ENCODE measurements at regions not wholly inside any gene's neighbourhood (a gene's known extent, or its start where the extent isn't known, plus 50 kb on each side); places are given as distances from the start of the nearest gene placed in this dataset.

- ATAC-seq (no peak), DNase-seq (no peak)
- Mint-ChIP-seq H3K27ac (no peak overlapping the region), H3K9me3 (no peaks in the 10 kb centered on the region), H3K27me3 (no peaks in the 10 kb centered on the region), H3K4me1 (no peaks in the 10 kb centered on the region), H3K4me3 (no peak overlapping the region)
These were observed 108.2 kb upstream of the LGSN start for GRCh38 chr6:63427951-63428350.

GRCh38 chr6:63430985-63431519 is 111.3 kb upstream of the LGSN start:
- H3K4me3 Mint-ChIP-seq, result no peak overlapping the region
- DNase-seq (no peak), ATAC-seq (no peak)
- no peaks in the 10 kb centered on the region for H3K9me3 Mint-ChIP-seq
- no peaks in the 10 kb centered on the region for H3K27me3 Mint-ChIP-seq
- no peak overlapping the region for H3K27ac Mint-ChIP-seq
- no peaks in the 10 kb centered on the region for H3K4me1 Mint-ChIP-seq

- Mint-ChIP-seq H3K4me1 (peaks cover 2% of the 10 kb centered on the region), H3K27me3 (no peaks in the 10 kb centered on the region), H3K27ac (no peak overlapping the region), H3K4me3 (no peak overlapping the region), H3K9me3 (no peaks in the 10 kb centered on the region)
- DNase-seq, result no peak
- ATAC-seq, result no peak
These were observed 115.2 kb upstream of the LGSN start for GRCh38 chr6:63434943-63435342.

- no peak overlapping the region for H3K4me3 Mint-ChIP-seq
- no peak for ATAC-seq
- DNase-seq, result no peak
- no peaks in the 10 kb centered on the region for H3K9me3 Mint-ChIP-seq
- H3K27me3 Mint-ChIP-seq, result no peaks in the 10 kb centered on the region
- no peak overlapping the region for H3K27ac Mint-ChIP-seq
- peaks cover 7% of the 10 kb centered on the region for H3K4me1 Mint-ChIP-seq
These were observed 116.6 kb upstream of the LGSN start for GRCh38 chr6:63436356-63436755.

GRCh38 chr6:63437058-63437457 is 117.3 kb upstream of the LGSN start:
- Mint-ChIP-seq H3K4me1 (peaks cover 7% of the 10 kb centered on the region), H3K27me3 (no peaks in the 10 kb centered on the region), H3K4me3 (no peak overlapping the region), H3K27ac (no peak overlapping the region), H3K9me3 (no peaks in the 10 kb centered on the region)
- ATAC-seq (no peak), DNase-seq (no peak)

- Mint-ChIP-seq H3K4me1 (peaks cover 7% of the 10 kb centered on the region), H3K27ac (no peak overlapping the region), H3K9me3 (no peaks in the 10 kb centered on the region), H3K4me3 (no peak overlapping the region), H3K27me3 (no peaks in the 10 kb centered on the region)
- DNase-seq (no peak), ATAC-seq (no peak)
These were observed 120.3 kb upstream of the LGSN start for GRCh38 chr6:63440057-63440456.

- H3K27ac Mint-ChIP-seq, result no peak overlapping the region
- ATAC-seq, result no peak
- peaks cover 7% of the 10 kb centered on the region for H3K4me1 Mint-ChIP-seq
- H3K9me3 Mint-ChIP-seq, result no peaks in the 10 kb centered on the region
- no peak overlapping the region for H3K4me3 Mint-ChIP-seq
- H3K27me3 Mint-ChIP-seq, result no peaks in the 10 kb centered on the region
- no peak for DNase-seq
These were observed 120.8 kb upstream of the LGSN start for GRCh38 chr6:63440594-63440993.

GRCh38 chr6:63441266-63441956 is 121.6 kb upstream of the LGSN start:
- peaks cover 7% of the 10 kb centered on the region for H3K4me1 Mint-ChIP-seq
- peak overlapping the region; percentile 3 to 55 for H3K4me3 Mint-ChIP-seq
- peak; percentile 67 for ATAC-seq
- no peaks in the 10 kb centered on the region for H3K27me3 Mint-ChIP-seq
- peak in 1 of 2 donors; percentile 3 for DNase-seq
- H3K9me3 Mint-ChIP-seq, result no peaks in the 10 kb centered on the region
- H3K27ac Mint-ChIP-seq, result peak overlapping the region in 1 of 2 donors; percentile 52

GRCh38 chr6:63442870-63443269 is 123.1 kb upstream of the LGSN start:
- Mint-ChIP-seq H3K27ac (no peak overlapping the region), H3K9me3 (no peaks in the 10 kb centered on the region), H3K4me3 (no peak overlapping the region), H3K27me3 (no peaks in the 10 kb centered on the region), H3K4me1 (peaks cover 7% of the 10 kb centered on the region)
- DNase-seq, result no peak
- peak; percentile 65 for ATAC-seq

GRCh38 chr6:63444768-63445167 is 125.0 kb upstream of the LGSN start:
- no peak overlapping the region for H3K4me3 Mint-ChIP-seq
- ATAC-seq (no peak), DNase-seq (no peak)
- no peak overlapping the region for H3K27ac Mint-ChIP-seq
- H3K4me1 Mint-ChIP-seq, result peaks cover 7% of the 10 kb centered on the region
- H3K9me3 Mint-ChIP-seq, result no peaks in the 10 kb centered on the region
- H3K27me3 Mint-ChIP-seq, result no peaks in the 10 kb centered on the region

- no peaks in the 10 kb centered on the region for H3K4me1 Mint-ChIP-seq
- ATAC-seq, result no peak
- no peaks in the 10 kb centered on the region for H3K27me3 Mint-ChIP-seq
- H3K9me3 Mint-ChIP-seq, result no peaks in the 10 kb centered on the region
- no peak overlapping the region for H3K4me3 Mint-ChIP-seq
- DNase-seq, result no peak
- no peak overlapping the region for H3K27ac Mint-ChIP-seq
These were observed 125.9 kb upstream of the LOC128125822 start for GRCh38 chr6:63446405-63446804.

GRCh38 chr6:63447134-63447533 is 125.1 kb upstream of the LOC128125822 start:
- Mint-ChIP-seq H3K4me3 (no peak overlapping the region), H3K4me1 (no peaks in the 10 kb centered on the region), H3K27me3 (no peaks in the 10 kb centered on the region), H3K9me3 (no peaks in the 10 kb centered on the region), H3K27ac (no peak overlapping the region)
- no peak for ATAC-seq
- no peak for DNase-seq

GRCh38 chr6:63448229-63448628 is 124.1 kb upstream of the LOC128125822 start:
- Mint-ChIP-seq H3K4me3 (no peak overlapping the region), H3K4me1 (no peaks in the 10 kb centered on the region), H3K27me3 (no peaks in the 10 kb centered on the region), H3K27ac (no peak overlapping the region), H3K9me3 (no peaks in the 10 kb centered on the region)
- ATAC-seq, result no peak
- no peak for DNase-seq

GRCh38 chr6:63449714-63450113 is 122.6 kb upstream of the LOC128125822 start:
- no peak for ATAC-seq
- no peaks in the 10 kb centered on the region for H3K4me1 Mint-ChIP-seq
- H3K27me3 Mint-ChIP-seq, result no peaks in the 10 kb centered on the region
- H3K9me3 Mint-ChIP-seq, result no peaks in the 10 kb centered on the region
- no peak overlapping the region for H3K4me3 Mint-ChIP-seq
- no peak for DNase-seq
- H3K27ac Mint-ChIP-seq, result no peak overlapping the region

- no peaks in the 10 kb centered on the region for H3K27me3 Mint-ChIP-seq
- H3K4me1 Mint-ChIP-seq, result no peaks in the 10 kb centered on the region
- no peaks in the 10 kb centered on the region for H3K9me3 Mint-ChIP-seq
- H3K4me3 Mint-ChIP-seq, result no peak overlapping the region
- DNase-seq, result no peak
- H3K27ac Mint-ChIP-seq, result no peak overlapping the region
- ATAC-seq, result no peak
These were observed 121.0 kb upstream of the LOC128125822 start for GRCh38 chr6:63451238-63451637.

- no peaks in the 10 kb centered on the region for H3K4me1 Mint-ChIP-seq
- no peak overlapping the region for H3K4me3 Mint-ChIP-seq
These were observed 120.2 kb upstream of the LOC128125822 start for GRCh38 chr6:63452125-63452524.

GRCh38 chr6:63456734-63457133 is 115.5 kb upstream of the LOC128125822 start:
- H3K4me1 Mint-ChIP-seq, result no peaks in the 10 kb centered on the region
- DNase-seq (no peak), ATAC-seq (no peak)
- no peak overlapping the region for H3K4me3 Mint-ChIP-seq
- peaks cover 12% of the 10 kb centered on the region for H3K27me3 Mint-ChIP-seq
- no peak overlapping the region for H3K27ac Mint-ChIP-seq
- no peaks in the 10 kb centered on the region for H3K9me3 Mint-ChIP-seq

More at GRCh38 chr6:63452125-63452524, 120.2 kb upstream of the LOC128125822 start:
- no peak for ATAC-seq
- no peaks in the 10 kb centered on the region for H3K9me3 Mint-ChIP-seq
- no peak overlapping the region for H3K27ac Mint-ChIP-seq
- no peaks in the 10 kb centered on the region for H3K27me3 Mint-ChIP-seq
- no peak for DNase-seq
